Thoracic aorta (tissue), 2 donors: ENCODE measurements at regions not wholly inside any gene's neighbourhood (a gene's known extent, or its start where the extent isn't known, plus 50 kb on each side); places are given as distances from the start of the nearest gene placed in this dataset.

Experiments
- ATAC-seq: fragments of 150-250 bp; one replicate; pipeline ENCODE4 v1.8.0; 2017; ENCODE audit warnings: low read depth; ENCODE audit not compliant: insufficient number of reproducible peaks, low FRiP score
- DNase-seq: peaks from one replicate; pipeline ENCODE4 v3.0.0-alpha.2; 2020; ENCODE audit warnings: low spot score
- H3K27ac ChIP-seq, 2 donors: fragments of 200-600 bp; sonication (generic); 1 replicate in 1 of 2; 2 replicates in 1 of 2; pipeline ENCODE4 v1.5.1; 2016; ENCODE audit warnings: mild to moderate bottlenecking in 2 of 2, moderate library complexity in 2 of 2
- H3K27me3 ChIP-seq: fragments of 200-600 bp; sonication (generic); replicated peaks from 2 replicates; pipeline ENCODE4 v1.6.0; 2016; ENCODE audit warnings: mild to moderate bottlenecking; ENCODE audit not compliant: insufficient read depth
- H3K36me3 ChIP-seq: fragments of 200-600 bp; sonication (generic); one replicate; pipeline ENCODE4 v1.5.1; 2016
- H3K4me1 ChIP-seq, 2 donors: fragments of 200-600 bp; sonication (generic); 1 replicate in 1 of 2; 2 replicates in 1 of 2; pipeline versions ENCODE4 v1.5.1 to v1.6.0; 2016; ENCODE audit warnings: low read depth in 2 of 2, mild to moderate bottlenecking in 1 of 2; ENCODE audit not compliant: control insufficient read depth in 1 of 2
- H3K4me3 ChIP-seq: fragments of 200-600 bp; sonication (generic); 2 replicates; pipeline ENCODE4 v1.5.1; 2016; ENCODE audit warnings: mild to moderate bottlenecking
- H3K9me3 ChIP-seq: fragments of 200-600 bp; sonication (generic); 2 replicates; pipeline ENCODE4 v1.5.1; 2016
- CTCF ChIP-seq: fragments of 200-600 bp; sonication (generic); IDR thresholded peaks from one replicate; pipeline ENCODE4 v1.5.1; 2019; ENCODE audit warnings: antibody characterized with exemption

DNA sequence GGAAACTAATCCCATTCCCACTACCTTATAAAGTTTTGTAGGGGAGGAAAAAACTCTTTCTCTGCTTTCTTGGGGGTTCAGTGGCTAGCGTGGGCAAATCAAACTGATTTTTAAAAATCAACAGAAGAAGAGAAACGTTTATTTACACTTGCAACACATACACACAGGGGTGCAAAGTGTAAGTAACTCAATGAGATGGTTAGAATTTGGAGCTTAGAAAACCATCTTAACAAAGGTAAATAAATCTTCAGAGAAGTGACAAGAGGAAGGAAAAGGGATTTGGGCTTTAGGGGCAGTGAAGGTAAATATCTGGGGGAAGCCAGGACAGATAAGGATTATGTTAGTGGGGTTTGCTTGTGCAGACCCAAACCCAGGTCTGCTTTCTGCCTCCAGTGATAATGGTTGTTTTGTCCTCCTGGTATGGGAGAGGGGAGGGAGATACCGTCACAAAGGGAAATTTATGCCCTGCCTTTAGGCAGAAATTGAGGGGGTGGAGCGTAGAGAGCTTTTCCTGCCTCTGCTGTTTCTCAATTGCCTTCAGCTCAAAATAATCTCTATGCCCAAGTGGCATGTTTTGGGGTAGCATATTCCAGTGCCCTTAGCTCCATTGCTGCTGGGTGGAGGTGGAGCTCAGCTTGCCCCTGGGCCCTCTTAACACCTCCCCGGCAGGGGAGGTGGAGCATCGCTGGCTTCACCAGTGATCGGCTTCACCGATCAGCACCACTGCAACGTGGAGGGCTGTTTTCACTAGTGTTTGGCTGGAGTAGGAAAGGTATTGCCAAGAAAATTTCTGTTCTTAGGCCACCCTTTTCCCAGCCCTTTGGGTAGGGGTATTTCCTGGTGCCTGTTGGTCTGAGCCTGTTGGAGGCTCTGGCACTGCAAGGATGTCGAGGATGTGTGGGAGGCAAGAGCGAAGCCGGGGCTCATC lies 92.2 kb downstream of the TEX51 start:
- no peak for ATAC-seq
- H3K27ac ChIP-seq: no peak overlapping the region
- no peak for TF ChIP-seq CTCF

GRCh38 chr2:126994340-126994777 lies 95.7 kb downstream of the TEX51 start:
- H3K27ac ChIP-seq: no peak overlapping the region
- H3K4me3 ChIP-seq: no peak overlapping the region
- H3K27me3 ChIP-seq: no peaks in the 10 kb centered on the region
- no peaks in the 10 kb centered on the region for H3K36me3 ChIP-seq
- TF ChIP-seq CTCF: no peak
- DNase-seq (no peak), ATAC-seq (no peak)
- H3K9me3 ChIP-seq: no peaks in the 10 kb centered on the region
- H3K4me1 ChIP-seq: no peaks in the 10 kb centered on the region

More for the DNA sequence above, 92.2 kb downstream of the TEX51 start:
- DNase-seq: no peak
- Histone ChIP-seq H3K36me3 (no peaks in the 10 kb centered on the region), H3K4me1 (no peaks in the 10 kb centered on the region), H3K27me3 (no peaks in the 10 kb centered on the region), H3K9me3 (no peaks in the 10 kb centered on the region), H3K4me3 (no peak overlapping the region)

GRCh38 chr2:126995621-126996377 lies 97.1 kb downstream of the TEX51 start:
- DNase-seq: no peak
- Histone ChIP-seq H3K27ac (no peak overlapping the region), H3K9me3 (no peaks in the 10 kb centered on the region), H3K4me3 (no peak overlapping the region), H3K27me3 (no peaks in the 10 kb centered on the region), H3K4me1 (no peaks in the 10 kb centered on the region), H3K36me3 (no peaks in the 10 kb centered on the region)
- TF ChIP-seq CTCF: no peak
- ATAC-seq: no peak

DNA sequence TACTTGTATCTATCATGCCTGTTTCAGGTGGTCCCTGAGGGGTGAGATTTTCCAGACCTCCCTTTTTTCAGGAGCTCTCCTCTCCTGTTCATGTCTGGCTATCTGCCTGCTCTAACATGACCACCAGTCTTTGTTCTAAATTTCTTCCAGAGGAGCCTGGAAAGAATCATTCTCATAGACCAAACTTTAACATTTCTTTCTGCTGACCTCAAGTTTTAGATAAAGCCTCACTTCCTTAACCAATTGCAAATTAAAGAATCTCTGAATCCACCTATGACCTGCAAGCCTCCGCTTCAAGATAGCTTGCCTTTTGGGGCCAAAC lies 97.6 kb downstream of the TEX51 start:
- H3K27me3 ChIP-seq: no peaks in the 10 kb centered on the region
- no peak overlapping the region for H3K27ac ChIP-seq
- no peaks in the 10 kb centered on the region for H3K4me1 ChIP-seq
- ATAC-seq: no peak
- DNase-seq: no peak
- no peaks in the 10 kb centered on the region for H3K36me3 ChIP-seq
- no peaks in the 10 kb centered on the region for H3K9me3 ChIP-seq
- H3K4me3 ChIP-seq: no peak overlapping the region
- TF ChIP-seq CTCF: no peak
